Activated T-cell treated with anti-CD3 and anti-CD28 coated beads, Interleukin-2, amount 50 U/mL, for 4 hours (primary cell): ENCODE measurements at regions not wholly inside any gene's neighbourhood (a gene's known extent, or its start where the extent isn't known, plus 50 kb on each side); places are given as distances from the start of the nearest gene placed in this dataset.

Source experiments
- ATAC-seq, 2 donors: fragments of 200-7000 bp; cut with Tn5 transposase; one replicate each; pipeline ENCODE4 v1.10.0; 2021
- DNase-seq: peaks from one replicate; pipeline ENCODE4 v3.0.0-alpha.2; 2020
- H3K27me3 Mint-ChIP-seq: one replicate; pipeline ENCODE4 v1.8.0; 2021; ENCODE audit warnings: low read depth, mixed read lengths
- H3K36me3 Mint-ChIP-seq: one replicate; pipeline ENCODE4 v1.8.0; 2022; ENCODE audit warnings: mixed read lengths; ENCODE audit not compliant: insufficient read depth
- H3K4me1 Mint-ChIP-seq: one replicate; pipeline ENCODE4 v1.8.0; 2021; ENCODE audit warnings: low read depth, mixed read lengths
- H3K4me3 Mint-ChIP-seq: one replicate; pipeline ENCODE4 v1.8.0; 2021; ENCODE audit warnings: mild to moderate bottlenecking, moderate library complexity, mixed read lengths
- H3K9me3 Mint-ChIP-seq: one replicate; pipeline ENCODE4 v1.8.0; 2021; ENCODE audit warnings: mixed read lengths

GRCh38 chr1:71233645-71234044 lies 152.8 kb upstream of the ZRANB2 start:
- H3K4me1 Mint-ChIP-seq, result no peaks in the 10 kb centered on the region
- DNase-seq (no peak), ATAC-seq (no peak)
- no peaks in the 10 kb centered on the region for H3K9me3 Mint-ChIP-seq
- no peaks in the 10 kb centered on the region for H3K36me3 Mint-ChIP-seq
- H3K4me3 Mint-ChIP-seq, result no peak overlapping the region
- H3K27me3 Mint-ChIP-seq, result no peaks in the 10 kb centered on the region

DNA sequence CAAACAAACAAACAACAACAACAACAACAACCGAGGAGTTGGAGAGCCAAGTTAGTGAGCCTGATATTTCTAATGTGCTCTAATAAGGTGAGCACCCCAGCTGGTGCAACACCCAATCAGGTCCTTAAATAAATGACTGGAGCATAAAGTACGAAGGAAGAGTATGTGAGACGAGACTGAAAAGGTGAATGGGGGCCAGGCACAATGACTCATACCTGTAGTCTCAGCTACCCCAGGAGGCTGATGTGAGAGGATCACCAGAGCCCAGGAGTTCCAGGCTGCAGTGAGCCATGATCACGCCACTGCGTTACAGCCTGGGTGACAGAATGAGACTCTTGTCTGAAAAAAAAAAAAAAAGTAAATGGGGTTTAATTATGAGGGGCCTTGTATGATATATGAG lies 152.0 kb upstream of the ZRANB2 start:
- no peak for ATAC-seq
- H3K4me1 Mint-ChIP-seq, result no peaks in the 10 kb centered on the region
- no peaks in the 10 kb centered on the region for H3K27me3 Mint-ChIP-seq

GRCh38 chr1:71232166-71232763 lies 151.4 kb upstream of the ZRANB2 start:
- ATAC-seq (no peak), DNase-seq (no peak)
- no peaks in the 10 kb centered on the region for H3K9me3 Mint-ChIP-seq
- H3K4me1 Mint-ChIP-seq, result no peaks in the 10 kb centered on the region
- no peaks in the 10 kb centered on the region for H3K36me3 Mint-ChIP-seq
- no peaks in the 10 kb centered on the region for H3K27me3 Mint-ChIP-seq
- H3K4me3 Mint-ChIP-seq, result no peak overlapping the region

More for the DNA sequence above, 152.0 kb upstream of the ZRANB2 start:
- no peak overlapping the region for H3K4me3 Mint-ChIP-seq
- DNase-seq, result no peak
- no peaks in the 10 kb centered on the region for H3K36me3 Mint-ChIP-seq
- H3K9me3 Mint-ChIP-seq, result no peaks in the 10 kb centered on the region

DNA sequence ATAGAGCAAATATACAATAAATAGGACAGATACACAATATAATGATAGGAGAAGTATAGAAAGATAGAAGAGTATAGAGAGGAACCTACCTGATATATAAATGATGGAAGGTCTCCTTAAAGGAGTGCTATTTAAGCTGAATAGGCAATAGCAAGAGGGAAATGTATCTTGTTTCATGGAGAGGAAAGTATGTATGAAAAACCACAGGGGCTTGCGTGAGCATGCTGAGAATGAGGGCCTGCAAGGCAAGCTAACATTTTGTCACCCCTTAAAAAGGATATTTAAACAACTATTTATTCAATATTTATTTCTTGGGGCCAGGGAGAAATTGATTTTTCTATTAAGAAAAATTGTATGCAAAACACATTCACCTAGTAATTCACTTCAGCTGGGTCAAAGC lies 150.9 kb upstream of the ZRANB2 start:
- H3K27me3 Mint-ChIP-seq, result no peaks in the 10 kb centered on the region
- no peaks in the 10 kb centered on the region for H3K4me1 Mint-ChIP-seq
- no peak overlapping the region for H3K4me3 Mint-ChIP-seq
- DNase-seq (no peak), ATAC-seq (no peak)
- H3K9me3 Mint-ChIP-seq, result no peaks in the 10 kb centered on the region
- no peaks in the 10 kb centered on the region for H3K36me3 Mint-ChIP-seq

DNA sequence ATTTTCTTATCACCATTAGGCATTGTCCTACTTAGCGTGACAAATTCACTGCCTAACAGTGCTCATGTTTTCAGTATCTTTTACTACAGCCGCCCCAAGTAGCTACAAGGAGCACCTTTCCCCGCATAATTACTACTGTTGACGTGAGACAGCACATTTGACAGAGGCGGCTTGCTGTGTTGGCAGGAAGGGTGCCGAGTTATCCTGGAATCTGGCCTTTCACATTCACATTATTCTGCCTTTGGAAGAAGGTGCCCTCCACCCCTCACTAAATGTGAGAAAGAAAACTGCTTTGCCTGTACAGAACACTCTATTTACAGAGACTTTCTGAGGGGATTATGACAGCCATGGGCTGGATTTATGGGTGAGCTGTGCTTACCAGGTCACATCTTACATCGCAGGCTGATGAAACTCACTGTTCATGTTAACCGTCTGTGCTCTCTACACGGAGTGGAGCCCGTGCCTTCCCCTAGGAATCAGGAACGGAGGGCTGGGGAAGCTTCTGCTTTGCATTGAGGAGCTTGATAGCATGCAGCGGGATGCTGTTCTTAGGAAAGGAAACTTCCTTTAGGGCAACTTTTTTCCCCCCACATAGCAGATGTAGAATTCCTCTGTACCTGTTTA lies 148.0 kb upstream of the ZRANB2 start:
- H3K9me3 Mint-ChIP-seq, result peaks cover 7% of the 10 kb centered on the region
- no peaks in the 10 kb centered on the region for H3K36me3 Mint-ChIP-seq
- no peak overlapping the region for H3K4me3 Mint-ChIP-seq
- DNase-seq, result no peak
- no peak for ATAC-seq
- no peaks in the 10 kb centered on the region for H3K4me1 Mint-ChIP-seq
- no peaks in the 10 kb centered on the region for H3K27me3 Mint-ChIP-seq

GRCh38 chr1:71228241-71228640 lies 147.4 kb upstream of the ZRANB2 start:
- H3K9me3 Mint-ChIP-seq, result peaks cover 8% of the 10 kb centered on the region
- no peak overlapping the region for H3K4me3 Mint-ChIP-seq
- no peaks in the 10 kb centered on the region for H3K36me3 Mint-ChIP-seq
- H3K27me3 Mint-ChIP-seq, result no peaks in the 10 kb centered on the region
- no peak for DNase-seq
- H3K4me1 Mint-ChIP-seq, result no peaks in the 10 kb centered on the region
- ATAC-seq, result no peak

GRCh38 chr1:71224741-71225377 lies 144.0 kb upstream of the ZRANB2 start:
- DNase-seq (no peak), ATAC-seq (no peak)
- Mint-ChIP-seq H3K9me3 (peaks cover 8% of the 10 kb centered on the region), H3K36me3 (no peaks in the 10 kb centered on the region), H3K4me3 (no peak overlapping the region), H3K4me1 (no peaks in the 10 kb centered on the region), H3K27me3 (no peaks in the 10 kb centered on the region)

DNA sequence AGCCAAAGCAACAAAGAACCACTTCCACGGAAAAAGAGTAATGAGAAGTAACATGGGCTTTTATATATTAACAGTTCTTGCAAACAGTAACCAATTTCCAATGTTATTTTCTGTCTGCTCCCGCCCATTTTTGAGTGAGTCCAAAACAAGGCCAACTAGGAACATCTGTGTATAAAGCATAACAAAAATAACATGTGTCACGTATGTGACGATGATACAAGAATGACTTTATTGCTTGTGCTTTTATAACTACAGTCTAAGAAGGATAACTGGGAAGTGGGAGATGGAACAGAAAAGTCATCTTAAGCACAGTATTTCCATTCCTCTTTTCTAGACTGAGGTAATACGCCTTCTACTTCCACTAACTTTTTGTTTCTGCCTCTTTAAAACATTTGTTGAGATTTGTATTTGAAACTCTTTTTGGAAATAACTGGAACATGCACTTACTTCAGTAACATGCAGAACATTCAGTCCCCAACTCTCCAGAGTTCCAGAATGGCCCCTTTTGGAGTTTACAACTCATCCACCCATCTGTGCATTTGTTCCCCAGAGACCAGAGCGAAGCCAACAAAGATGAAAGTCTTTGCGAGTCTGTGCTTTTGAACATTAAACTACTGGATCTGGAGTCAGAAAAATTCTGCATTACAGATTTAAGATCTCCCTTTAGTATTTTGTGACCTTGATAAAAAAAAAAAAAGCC lies 143.0 kb upstream of the ZRANB2 start:
- ATAC-seq, result no peak
- DNase-seq, result no peak
- Mint-ChIP-seq H3K9me3 (peaks cover 8% of the 10 kb centered on the region), H3K4me1 (no peaks in the 10 kb centered on the region), H3K4me3 (no peak overlapping the region), H3K36me3 (no peaks in the 10 kb centered on the region), H3K27me3 (no peaks in the 10 kb centered on the region)

- peaks cover 8% of the 10 kb centered on the region for H3K9me3 Mint-ChIP-seq
- ATAC-seq (no peak), DNase-seq (no peak)
- no peaks in the 10 kb centered on the region for H3K4me1 Mint-ChIP-seq
- H3K36me3 Mint-ChIP-seq, result no peaks in the 10 kb centered on the region
- no peaks in the 10 kb centered on the region for H3K27me3 Mint-ChIP-seq
- H3K4me3 Mint-ChIP-seq, result no peak overlapping the region
Observed at GRCh38 chr1:71222668-71223067, 141.8 kb upstream of the ZRANB2 start.

GRCh38 chr1:71210718-71211117 lies 129.9 kb upstream of the ZRANB2 start:
- Mint-ChIP-seq H3K36me3 (no peaks in the 10 kb centered on the region), H3K27me3 (no peaks in the 10 kb centered on the region), H3K9me3 (peaks cover 9% of the 10 kb centered on the region), H3K4me3 (no peak overlapping the region), H3K4me1 (no peaks in the 10 kb centered on the region)
- ATAC-seq (no peak), DNase-seq (no peak)

GRCh38 chr1:71203241-71203640 lies 122.4 kb upstream of the ZRANB2 start:
- H3K4me1 Mint-ChIP-seq, result no peaks in the 10 kb centered on the region

GRCh38 chr1:71200503-71200902 lies 119.7 kb upstream of the ZRANB2 start:
- ATAC-seq (no peak), DNase-seq (no peak)
- Mint-ChIP-seq H3K36me3 (no peaks in the 10 kb centered on the region), H3K27me3 (no peaks in the 10 kb centered on the region), H3K4me1 (no peaks in the 10 kb centered on the region), H3K9me3 (no peaks in the 10 kb centered on the region), H3K4me3 (no peak overlapping the region)

More at GRCh38 chr1:71203241-71203640, 122.4 kb upstream of the ZRANB2 start:
- Mint-ChIP-seq H3K27me3 (no peaks in the 10 kb centered on the region), H3K9me3 (no peaks in the 10 kb centered on the region), H3K4me3 (no peak overlapping the region), H3K36me3 (no peaks in the 10 kb centered on the region)
- DNase-seq (no peak), ATAC-seq (no peak)

DNA sequence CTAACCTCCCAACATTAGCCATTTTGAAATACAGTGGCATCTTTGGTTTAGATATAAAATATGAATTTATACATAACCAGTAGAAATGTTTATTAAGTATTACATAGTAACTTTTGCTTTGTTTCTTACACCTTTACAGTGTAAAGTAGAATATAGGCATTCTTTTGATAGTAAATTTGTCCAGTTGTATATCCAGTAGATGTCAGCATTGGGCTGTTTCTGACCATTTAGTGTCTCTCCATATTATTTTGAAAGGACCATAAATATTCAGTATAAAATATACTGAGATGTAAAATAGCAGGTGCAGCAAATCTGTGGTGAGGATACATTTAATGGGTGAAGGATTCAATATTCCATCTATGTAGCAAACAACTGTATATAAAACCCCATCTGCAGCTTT lies 115.8 kb upstream of the ZRANB2 start:
- Mint-ChIP-seq H3K9me3 (no peaks in the 10 kb centered on the region), H3K4me1 (no peaks in the 10 kb centered on the region), H3K4me3 (no peak overlapping the region), H3K36me3 (no peaks in the 10 kb centered on the region), H3K27me3 (no peaks in the 10 kb centered on the region)
- ATAC-seq (no peak), DNase-seq (no peak)

DNA sequence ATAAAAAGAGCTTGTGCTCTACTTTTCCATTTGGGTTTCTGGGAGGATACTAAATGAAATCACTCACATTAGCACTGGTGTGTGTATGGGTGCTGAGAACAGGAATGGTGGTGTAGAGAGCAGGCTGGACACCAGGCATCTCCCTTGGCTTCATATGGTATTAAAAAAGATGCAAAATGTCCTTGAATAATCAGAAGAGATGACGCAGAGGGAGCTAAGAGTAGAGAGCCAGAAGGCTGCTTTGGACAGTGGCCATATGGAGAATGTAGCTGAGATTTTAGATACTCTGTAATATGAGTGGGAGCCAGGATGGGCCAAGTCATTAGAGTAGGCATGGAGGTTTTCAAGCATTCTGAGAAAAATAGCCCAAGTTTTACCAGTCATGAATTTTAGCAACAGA lies 112.3 kb upstream of the ZRANB2 start:
- H3K27me3 Mint-ChIP-seq, result no peaks in the 10 kb centered on the region
- ATAC-seq (no peak), DNase-seq (no peak)
- H3K4me1 Mint-ChIP-seq, result no peaks in the 10 kb centered on the region
- H3K9me3 Mint-ChIP-seq, result peaks cover 2% of the 10 kb centered on the region
- H3K4me3 Mint-ChIP-seq, result no peak overlapping the region
- no peaks in the 10 kb centered on the region for H3K36me3 Mint-ChIP-seq

DNA sequence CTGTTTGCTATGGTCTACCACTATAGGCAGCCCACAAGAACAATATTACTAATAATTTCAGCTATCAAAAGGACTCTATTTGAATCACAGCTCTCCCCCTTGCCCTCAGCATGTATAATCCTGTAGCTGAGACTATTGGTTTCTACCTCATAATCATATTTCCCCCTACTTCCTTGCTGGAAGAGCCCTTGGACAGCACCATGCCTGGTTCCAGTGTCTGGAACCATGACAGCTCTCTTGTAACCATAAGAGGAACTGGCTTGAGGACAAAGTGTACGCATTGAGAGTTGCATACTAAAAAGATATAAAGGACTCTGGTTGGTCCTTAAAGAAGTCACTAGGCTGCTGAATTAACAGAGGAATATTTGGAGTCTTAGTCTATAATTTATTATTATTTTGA lies 110.7 kb upstream of the ZRANB2 start:
- H3K36me3 Mint-ChIP-seq, result no peaks in the 10 kb centered on the region
- DNase-seq (no peak), ATAC-seq (no peak)
- no peaks in the 10 kb centered on the region for H3K27me3 Mint-ChIP-seq
- H3K4me3 Mint-ChIP-seq, result no peak overlapping the region
- H3K4me1 Mint-ChIP-seq, result no peaks in the 10 kb centered on the region
- H3K9me3 Mint-ChIP-seq, result peaks cover 4% of the 10 kb centered on the region
